ENCODE measurements at regions not wholly inside any gene's neighbourhood (a gene's known extent, or its start where the extent isn't known, plus 50 kb on each side); places are given as distances from the start of the nearest gene placed in this dataset.

DNA sequence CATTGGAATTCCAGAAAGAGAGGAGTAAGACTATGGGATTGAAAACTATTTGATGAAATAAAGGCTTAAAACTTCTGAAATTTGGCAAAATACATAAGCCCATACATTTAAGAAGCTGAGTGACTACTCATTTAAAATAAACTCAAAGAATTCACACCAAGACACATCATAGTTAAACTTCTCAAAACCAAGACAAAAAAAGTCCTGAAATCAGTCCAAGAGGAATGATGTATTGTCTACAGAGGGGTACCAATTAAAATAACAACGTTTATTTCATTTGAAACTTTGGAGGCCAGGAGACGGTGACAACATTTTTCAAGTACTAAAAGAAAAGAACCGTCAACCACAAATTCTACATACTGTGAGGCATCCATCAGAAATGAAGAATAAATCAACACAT is 841.4 kb upstream of the MAP3K7 start:
- no peak for TF ChIP-seq CTCF (IDR thresholded peaks at IDR 0.05; ENCODE audit: insufficient read depth, low read length, poor library complexity, severe bottlenecking)
- Histone ChIP-seq H3K27me3 (replicated peaks; ENCODE audit: control insufficient read depth, insufficient read depth, low read length) (no peaks in the 10 kb centered on the region), H3K4me3 (replicated peaks; ENCODE audit: low read depth, low read length) (no peak overlapping the region), H3K36me3 (ENCODE audit: control insufficient read depth, insufficient read depth, low read length) (no peaks in the 10 kb centered on the region)
- DNase-seq (ENCODE audit: extremely low read depth, insufficient read length), result no peak

DNA sequence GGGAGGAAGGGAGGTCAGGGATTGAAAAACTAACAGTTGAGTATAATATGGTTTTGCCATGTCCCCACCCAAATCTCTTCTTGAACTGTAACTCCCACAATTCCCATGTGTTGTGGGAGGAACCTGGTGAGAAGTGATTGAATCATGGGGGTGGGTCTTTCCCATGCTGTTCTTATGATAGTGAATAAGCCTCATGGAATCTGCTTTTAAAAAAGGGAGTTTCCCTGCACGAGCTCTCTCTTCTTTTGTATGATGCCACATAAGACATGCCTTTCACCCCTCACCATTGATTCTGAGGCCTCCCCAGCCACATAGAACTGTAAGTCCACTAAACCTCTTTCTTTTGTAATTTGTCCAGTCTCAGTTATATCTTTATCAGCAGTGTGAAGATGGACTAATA is 833.4 kb upstream of the MAP3K7 start:
- Histone ChIP-seq H3K27me3 (replicated peaks; ENCODE audit: control insufficient read depth, insufficient read depth, low read length) (no peaks in the 10 kb centered on the region), H3K36me3 (ENCODE audit: control insufficient read depth, insufficient read depth, low read length) (no peaks in the 10 kb centered on the region), H3K4me3 (replicated peaks; ENCODE audit: low read depth, low read length) (no peak overlapping the region)
- no peak for DNase-seq (ENCODE audit: extremely low read depth, insufficient read length)
- TF ChIP-seq CTCF (IDR thresholded peaks at IDR 0.05; ENCODE audit: insufficient read depth, low read length, poor library complexity, severe bottlenecking), result no peak

GRCh38 chr6:91415031-91415605 is 828.2 kb upstream of the MAP3K7 start:
- no peaks in the 10 kb centered on the region for H3K36me3 ChIP-seq (ENCODE audit: control insufficient read depth, insufficient read depth, low read length)
- no peaks in the 10 kb centered on the region for H3K27me3 ChIP-seq (replicated peaks; ENCODE audit: control insufficient read depth, insufficient read depth, low read length)
- no peak for DNase-seq (ENCODE audit: extremely low read depth, insufficient read length)
- no peak for TF ChIP-seq CTCF (IDR thresholded peaks at IDR 0.05; ENCODE audit: insufficient read depth, low read length, poor library complexity, severe bottlenecking)
- H3K4me3 ChIP-seq (replicated peaks; ENCODE audit: low read depth, low read length), result no peak overlapping the region

DNA sequence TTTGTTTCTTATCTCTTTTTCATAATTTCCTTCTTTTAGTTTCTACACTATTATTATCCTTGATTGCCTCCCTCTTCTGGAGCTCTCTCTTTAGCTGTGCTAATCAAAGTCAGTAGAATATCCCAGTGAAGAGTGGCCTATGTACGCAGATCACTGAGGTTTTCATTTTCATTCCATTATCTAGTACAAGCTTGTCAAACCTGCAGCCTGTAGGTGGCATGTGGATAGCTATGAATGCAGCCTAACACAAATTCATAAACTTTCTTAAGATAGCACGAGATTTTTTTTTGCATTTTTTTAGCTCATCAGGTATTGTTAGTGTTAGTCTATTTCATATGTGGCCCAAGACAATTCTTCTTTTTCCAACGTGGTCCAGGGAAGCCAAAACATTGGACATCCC is 825.7 kb upstream of the MAP3K7 start:
- Histone ChIP-seq H3K36me3 (ENCODE audit: control insufficient read depth, insufficient read depth, low read length) (no peaks in the 10 kb centered on the region), H3K27me3 (replicated peaks; ENCODE audit: control insufficient read depth, insufficient read depth, low read length) (no peaks in the 10 kb centered on the region), H3K4me3 (replicated peaks; ENCODE audit: low read depth, low read length) (no peak overlapping the region)
- DNase-seq (ENCODE audit: extremely low read depth, insufficient read length), result no peak
- peak; percentile 4 for TF ChIP-seq CTCF (IDR thresholded peaks at IDR 0.05; ENCODE audit: insufficient read depth, low read length, poor library complexity, severe bottlenecking)

- no peak for DNase-seq (ENCODE audit: extremely low read depth, insufficient read length)
- no peak for TF ChIP-seq CTCF (IDR thresholded peaks at IDR 0.05; ENCODE audit: insufficient read depth, low read length, poor library complexity, severe bottlenecking)
- no peak overlapping the region for H3K4me3 ChIP-seq (replicated peaks; ENCODE audit: low read depth, low read length)
- H3K36me3 ChIP-seq (ENCODE audit: control insufficient read depth, insufficient read depth, low read length), result no peaks in the 10 kb centered on the region
- H3K27me3 ChIP-seq (replicated peaks; ENCODE audit: control insufficient read depth, insufficient read depth, low read length), result no peaks in the 10 kb centered on the region
Observed at GRCh38 chr6:91407706-91408105, 820.8 kb upstream of the MAP3K7 start.

GRCh38 chr6:91392951-91393350 is 806.1 kb upstream of the MAP3K7 start:
- DNase-seq (ENCODE audit: extremely low read depth, insufficient read length), result no peak
- no peak overlapping the region for H3K4me3 ChIP-seq (replicated peaks; ENCODE audit: low read depth, low read length)
- no peaks in the 10 kb centered on the region for H3K36me3 ChIP-seq (ENCODE audit: control insufficient read depth, insufficient read depth, low read length)
- TF ChIP-seq CTCF (IDR thresholded peaks at IDR 0.05; ENCODE audit: insufficient read depth, low read length, poor library complexity, severe bottlenecking), result no peak
- H3K27me3 ChIP-seq (replicated peaks; ENCODE audit: control insufficient read depth, insufficient read depth, low read length), result no peaks in the 10 kb centered on the region
